ENCODE measurements at regions not wholly inside any gene's neighbourhood (a gene's known extent, or its start where the extent isn't known, plus 50 kb on each side); places are given as distances from the start of the nearest gene placed in this dataset.
A peak's percentile ranks its signal among the peaks of the same experiment; 100 is the strongest.

- H3K27ac ChIP-seq, result no peak overlapping the region
- no peak for DNase-seq (ENCODE audit: low read depth, low spot score)
These were observed 210.2 kb downstream of the TJP1 start for GRCh38 chr15:29612096-29612495.

DNA sequence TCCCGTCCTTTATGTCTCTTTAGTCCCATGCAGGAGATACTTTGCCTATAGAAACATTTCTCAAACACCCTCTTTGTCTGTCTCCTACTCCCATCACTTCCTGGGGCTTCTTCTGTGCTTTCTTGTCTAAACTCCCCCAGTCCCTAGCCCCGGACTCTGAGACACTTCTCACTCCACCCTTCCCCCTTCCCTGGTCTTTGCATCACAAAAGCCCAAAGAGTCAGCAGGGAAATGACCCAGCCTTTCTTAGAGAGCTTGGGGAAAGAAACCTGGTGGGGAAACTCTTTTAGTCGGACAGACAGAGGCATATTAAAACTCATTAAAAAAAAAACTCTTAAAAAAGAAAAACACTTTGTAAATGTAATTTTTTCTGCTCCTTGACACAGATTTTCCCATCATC is 211.2 kb downstream of the TJP1 start:
- DNase-seq (ENCODE audit: low read depth, low spot score), result no peak
- no peak overlapping the region for H3K27ac ChIP-seq

DNA sequence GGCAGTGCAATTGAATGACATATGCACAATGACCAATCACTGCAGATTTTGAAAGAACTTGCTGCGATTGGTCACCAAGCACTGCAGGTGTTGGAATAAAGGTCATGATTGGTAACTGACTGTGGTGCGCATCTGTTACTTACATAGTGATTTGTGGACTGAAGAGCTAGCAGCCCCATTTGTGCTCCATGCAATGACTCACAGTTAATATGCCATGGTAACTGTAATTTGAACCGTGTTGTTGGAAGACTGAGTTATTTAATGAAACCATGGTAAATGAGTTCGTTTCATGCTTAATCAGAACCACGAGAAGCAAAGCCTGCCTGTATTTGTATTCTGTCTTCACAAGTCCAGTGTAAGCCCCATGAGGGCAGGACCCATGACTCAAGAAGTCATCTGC is 220.5 kb downstream of the TJP1 start:
- DNase-seq (ENCODE audit: low read depth, low spot score), result no peak
- no peak overlapping the region for H3K27ac ChIP-seq

DNA sequence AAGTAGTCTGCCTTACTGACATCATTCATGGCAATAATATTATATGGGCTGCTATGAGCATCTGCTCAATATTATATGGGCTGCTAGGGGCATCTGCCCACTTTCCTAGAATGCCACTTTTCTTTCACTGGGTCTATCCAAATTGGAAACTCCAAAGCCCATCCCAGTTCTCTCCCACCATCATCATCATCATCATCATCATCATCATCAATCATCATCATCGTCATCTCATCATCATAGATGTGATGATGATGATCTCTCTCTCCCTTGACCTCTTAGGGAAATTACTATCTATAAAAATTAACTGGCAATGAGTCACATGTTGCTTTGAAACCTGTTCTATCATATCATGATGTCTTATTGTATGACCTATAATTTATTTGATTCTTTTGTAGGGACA is 222.0 kb downstream of the TJP1 start:
- no peak for DNase-seq (ENCODE audit: low read depth, low spot score)
- H3K27ac ChIP-seq, result no peak overlapping the region

- no peak for DNase-seq (ENCODE audit: low read depth, low spot score)
- no peak overlapping the region for H3K27ac ChIP-seq
These were observed 226.0 kb downstream of the TJP1 start for GRCh38 chr15:29596266-29596665.

DNA sequence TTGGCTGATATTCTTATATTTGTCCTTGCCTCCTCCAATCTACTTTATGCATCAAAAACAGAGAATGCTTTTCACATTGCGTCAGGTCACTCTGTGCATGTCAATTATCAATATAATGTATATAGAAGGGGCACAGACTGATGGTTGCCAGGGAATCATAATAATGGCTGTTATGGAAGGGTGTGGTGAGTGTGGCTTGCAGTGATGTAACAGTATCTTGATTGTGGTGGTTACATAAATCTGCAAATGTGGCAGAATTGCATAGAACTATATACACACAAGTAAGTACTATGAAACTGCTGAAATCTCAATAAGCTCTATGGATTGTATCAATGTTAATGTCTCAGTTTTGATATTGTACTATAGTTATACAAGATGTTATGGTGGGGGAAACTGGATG is 228.6 kb downstream of the TJP1 start:
- DNase-seq (ENCODE audit: low read depth, low spot score), result no peak
- no peak overlapping the region for H3K27ac ChIP-seq

GRCh38 chr15:29593111-29593510 is 229.2 kb downstream of the TJP1 start:
- no peak overlapping the region for H3K27ac ChIP-seq
- DNase-seq (ENCODE audit: low read depth, low spot score), result no peak

DNA sequence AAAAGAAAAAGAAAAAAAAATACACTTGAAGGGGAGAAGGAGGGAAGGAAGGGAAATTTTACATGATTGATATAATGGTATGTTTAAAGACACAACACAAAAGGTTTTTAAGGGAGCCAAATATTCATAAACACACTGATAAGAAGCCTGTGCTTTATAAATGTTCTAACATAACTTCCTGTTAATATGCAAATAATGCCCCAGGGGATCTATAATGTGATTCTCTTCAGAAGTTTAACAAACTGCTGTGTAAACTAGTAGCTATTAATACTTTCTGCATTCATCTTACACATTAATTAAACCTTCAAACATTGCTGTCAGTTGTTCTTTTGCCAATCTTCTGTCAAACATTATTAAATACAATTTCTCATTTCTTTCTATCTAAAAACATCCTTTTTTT is 231.6 kb downstream of the TJP1 start:
- DNase-seq (ENCODE audit: low read depth, low spot score), result no peak
- no peak overlapping the region for H3K27ac ChIP-seq

DNA sequence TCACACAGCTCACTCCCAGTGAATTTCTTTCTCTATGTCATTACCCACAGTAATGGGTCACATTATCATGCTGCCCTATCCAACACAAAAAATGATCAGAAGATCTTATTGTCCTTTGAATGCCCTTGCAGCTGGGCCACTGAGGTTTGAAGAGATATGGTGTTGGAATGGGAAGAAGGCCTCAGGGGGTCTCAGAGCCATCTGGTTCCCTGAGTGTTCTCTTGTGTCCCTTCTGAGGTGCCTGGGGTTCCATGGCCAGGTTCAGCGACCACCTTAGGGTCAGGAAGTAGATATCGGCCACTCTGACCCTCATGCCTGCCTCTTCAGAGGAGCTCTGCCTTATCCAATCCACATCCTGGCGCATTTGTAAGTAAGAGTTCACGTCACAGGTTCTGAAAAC is 232.3 kb downstream of the TJP1 start:
- DNase-seq (ENCODE audit: low read depth, low spot score), result no peak

GRCh38 chr15:29589416-29589815 is 232.9 kb downstream of the TJP1 start:
- H3K27ac ChIP-seq, result no peak overlapping the region
- no peak for DNase-seq (ENCODE audit: low read depth, low spot score)

More for the DNA sequence above, 232.3 kb downstream of the TJP1 start:
- no peak overlapping the region for H3K27ac ChIP-seq

GRCh38 chr15:29573197-29573838 is 248.9 kb downstream of the TJP1 start:
- no peak for DNase-seq (ENCODE audit: low read depth, low spot score)
- H3K27ac ChIP-seq, result no peak overlapping the region

DNA sequence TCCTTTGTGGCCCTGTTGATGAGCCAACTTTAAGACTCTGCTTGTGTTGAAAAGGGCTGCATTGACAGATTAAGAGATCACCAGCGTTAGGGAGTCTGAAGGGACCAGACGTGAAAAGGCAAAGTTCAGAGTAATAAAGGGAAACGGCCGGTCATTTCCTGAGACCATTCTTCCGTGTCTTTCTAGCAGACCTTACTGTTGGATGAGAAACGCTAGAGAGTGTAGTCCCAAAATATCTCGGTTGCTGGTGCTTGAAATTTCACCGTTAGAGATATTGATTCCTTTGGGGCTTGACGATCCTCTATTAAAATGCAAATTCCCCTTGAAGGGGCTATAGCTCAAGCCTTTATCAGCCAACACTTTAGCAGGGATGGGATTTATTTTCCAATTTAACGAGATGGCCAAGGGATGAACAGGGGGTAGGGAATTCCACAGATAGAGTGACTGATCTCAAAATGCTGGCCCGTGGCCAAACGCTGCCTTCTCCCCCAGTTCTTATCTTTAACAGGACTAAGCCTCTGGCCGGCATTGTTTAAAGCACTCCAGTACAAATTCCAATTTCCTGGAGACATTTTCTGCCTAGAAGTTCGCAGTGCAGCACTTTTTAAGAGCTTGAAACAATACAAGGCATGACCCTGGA is 250.4 kb downstream of the TJP1 start:
- DNase-seq (ENCODE audit: low read depth, low spot score), result no peak
- H3K27ac ChIP-seq, result no peak overlapping the region

DNA sequence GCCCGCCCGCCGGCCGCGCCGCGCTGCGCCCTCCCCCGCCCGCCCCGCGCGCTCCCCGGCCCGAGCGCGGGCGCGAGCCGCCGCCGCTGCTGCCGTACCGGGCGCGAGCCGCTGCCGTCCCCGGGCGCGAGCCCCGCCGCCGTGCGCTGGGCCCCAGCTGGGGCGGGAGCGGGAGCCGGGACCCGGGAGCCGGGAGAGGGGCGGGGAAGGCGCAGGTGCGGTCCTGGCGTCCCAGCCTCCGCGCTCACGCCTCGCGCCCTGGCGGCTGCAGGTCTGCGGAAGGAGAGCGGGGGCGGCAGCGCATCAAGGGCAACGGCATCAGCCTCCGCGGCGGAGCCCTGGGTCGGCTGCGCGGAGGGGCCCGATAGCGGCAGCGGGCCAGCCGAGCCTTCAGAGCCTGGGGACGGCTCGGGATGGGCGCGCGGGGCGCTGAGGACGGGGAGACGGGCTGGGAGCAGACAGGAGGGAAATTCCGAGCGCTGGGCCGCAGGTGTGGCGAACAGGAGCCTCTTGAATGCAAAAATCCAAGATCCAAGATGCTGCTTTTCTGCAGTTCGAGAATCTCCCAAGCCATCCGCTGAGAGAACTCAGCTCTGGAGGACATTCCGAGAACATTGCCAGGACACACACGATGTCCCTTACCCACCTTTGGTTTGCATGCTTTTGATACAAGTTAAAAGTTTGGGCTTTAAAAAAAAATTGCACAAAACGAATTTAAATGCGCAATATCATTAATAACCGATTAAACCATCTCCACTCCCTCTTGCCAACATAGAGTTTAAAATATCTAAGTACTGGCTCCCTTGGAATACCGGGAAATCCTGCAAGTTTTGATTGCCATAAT is 251.1 kb downstream of the TJP1 start:
- no peak overlapping the region for H3K27ac ChIP-seq
- no peak for DNase-seq (ENCODE audit: low read depth, low spot score)

DNA sequence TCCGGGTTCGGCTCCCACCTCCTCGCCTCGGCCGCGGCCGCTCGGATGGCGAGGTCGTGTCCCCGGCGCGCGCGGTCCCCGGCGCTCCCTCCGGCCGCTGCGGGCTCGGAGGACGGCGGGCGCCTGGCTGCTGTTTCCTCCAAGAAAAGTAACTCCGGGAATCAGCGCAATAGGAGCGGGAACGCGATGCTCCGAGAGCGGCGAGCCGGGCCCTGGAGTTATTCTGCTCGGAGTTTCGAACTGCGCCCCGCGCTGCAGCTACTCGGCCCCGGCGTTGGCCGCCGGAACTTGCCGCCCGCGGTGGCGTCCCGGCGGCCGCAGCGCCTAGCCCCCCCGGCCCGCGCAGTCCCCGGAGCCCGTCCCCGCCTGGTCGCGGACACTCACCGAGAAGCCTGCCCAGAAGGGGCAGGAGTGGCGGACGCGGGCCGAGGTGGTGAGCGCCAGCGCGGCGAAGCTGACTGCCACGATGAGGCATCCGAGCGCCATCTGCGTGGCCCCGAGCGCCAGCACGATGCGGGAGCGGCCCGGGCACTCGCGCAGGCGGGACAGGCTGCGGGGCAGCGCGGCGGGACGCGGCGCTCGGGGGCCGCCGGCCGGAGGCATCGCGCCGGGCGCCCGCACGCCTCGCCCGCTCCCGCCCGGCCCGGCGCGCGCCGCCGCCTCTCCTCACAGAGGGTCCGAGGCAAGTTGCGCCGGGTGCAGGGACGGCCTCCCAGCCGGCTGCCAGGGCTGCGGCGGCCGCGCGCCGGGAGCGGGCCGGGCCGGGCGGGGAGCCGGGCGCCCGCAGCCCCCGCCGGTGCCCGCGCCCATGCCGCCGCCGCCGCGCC is 251.9 kb downstream of the TJP1 start:
- H3K27ac ChIP-seq, result no peak overlapping the region
- DNase-seq (ENCODE audit: low read depth, low spot score), result no peak

- DNase-seq (ENCODE audit: low read depth, low spot score), result no peak
These were observed 252.7 kb downstream of the TJP1 start for GRCh38 chr15:29569533-29570092.

DNA sequence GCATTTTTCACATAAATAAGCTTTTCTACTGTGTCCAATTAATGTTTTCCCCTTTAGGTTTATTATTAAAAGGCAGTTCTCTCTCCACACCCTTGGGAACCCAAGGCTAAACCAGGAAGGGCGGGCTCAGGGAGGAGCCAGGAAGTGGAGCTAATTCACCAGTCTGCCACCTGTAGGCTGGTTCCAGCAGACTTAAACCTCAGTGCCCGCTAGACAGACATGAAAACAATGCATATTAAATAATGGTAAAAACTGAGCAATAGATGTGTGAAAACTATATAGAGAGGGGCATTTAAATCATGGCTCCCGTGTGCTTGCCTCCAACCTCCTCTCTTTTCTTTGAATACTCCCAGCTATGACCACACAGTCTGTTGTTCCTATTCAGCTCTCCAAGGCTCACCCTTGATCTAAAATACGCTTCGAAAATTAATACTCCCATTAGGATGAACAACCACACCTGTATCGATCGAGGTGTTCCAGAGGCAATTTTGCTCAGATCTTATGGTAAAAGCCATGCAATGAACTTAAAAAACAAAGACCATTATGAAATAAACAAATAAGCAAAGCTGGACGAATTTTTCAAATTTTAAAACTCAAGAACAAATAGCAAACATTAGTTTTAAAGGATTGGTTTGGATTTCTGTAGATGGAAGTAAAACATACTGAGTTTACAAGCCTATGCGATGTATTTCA is 253.3 kb downstream of the TJP1 start:
- DNase-seq (ENCODE audit: low read depth, low spot score), result peak; percentile 14
- H3K27ac ChIP-seq, result no peak overlapping the region

More at GRCh38 chr15:29569533-29570092, 252.7 kb downstream of the TJP1 start:
- H3K27ac ChIP-seq, result no peak overlapping the region

DNA sequence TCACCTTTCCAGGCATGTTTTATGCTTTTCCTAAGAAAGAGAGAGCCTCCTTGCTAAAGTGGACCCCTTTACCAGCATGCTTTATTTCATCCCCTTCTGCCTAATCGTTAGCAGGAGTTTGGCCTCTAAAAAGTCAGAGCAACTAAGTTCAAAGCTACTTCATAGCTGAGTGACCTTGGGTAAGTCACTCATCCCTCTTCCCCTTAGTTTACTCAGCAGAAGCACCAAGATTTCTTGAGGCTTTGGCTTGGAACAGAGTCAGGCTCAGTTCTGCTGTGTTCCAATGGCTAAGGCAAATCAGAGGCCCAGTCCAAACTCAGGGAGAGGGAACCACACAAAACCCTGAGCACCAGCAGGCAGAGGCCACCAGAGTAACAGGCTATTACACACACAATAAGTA is 254.9 kb downstream of the TJP1 start:
- DNase-seq (ENCODE audit: low read depth, low spot score), result no peak
- H3K27ac ChIP-seq, result no peak overlapping the region

DNA sequence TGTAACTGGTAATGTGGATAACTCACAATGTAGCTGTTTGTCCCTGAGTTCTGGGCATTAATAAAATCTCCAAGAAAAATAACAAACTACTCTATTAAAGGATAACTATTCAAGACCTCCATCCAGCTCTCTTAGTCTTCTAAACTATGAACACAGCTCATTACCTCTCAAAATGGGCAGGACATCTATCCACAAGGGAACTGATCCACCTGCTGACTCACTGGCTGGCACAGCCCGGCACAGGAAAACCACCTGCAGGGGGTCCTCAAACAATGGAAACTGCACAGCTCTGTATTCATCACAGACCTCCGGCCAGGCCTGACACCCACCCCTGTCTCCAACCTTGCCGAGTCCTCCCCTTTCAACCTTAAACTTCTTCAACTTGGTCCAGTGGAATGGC is 255.4 kb downstream of the TJP1 start:
- H3K27ac ChIP-seq, result no peak overlapping the region
- DNase-seq (ENCODE audit: low read depth, low spot score), result no peak

GRCh38 chr15:29563112-29563511 is 259.2 kb downstream of the TJP1 start:
- no peak overlapping the region for H3K27ac ChIP-seq

DNA sequence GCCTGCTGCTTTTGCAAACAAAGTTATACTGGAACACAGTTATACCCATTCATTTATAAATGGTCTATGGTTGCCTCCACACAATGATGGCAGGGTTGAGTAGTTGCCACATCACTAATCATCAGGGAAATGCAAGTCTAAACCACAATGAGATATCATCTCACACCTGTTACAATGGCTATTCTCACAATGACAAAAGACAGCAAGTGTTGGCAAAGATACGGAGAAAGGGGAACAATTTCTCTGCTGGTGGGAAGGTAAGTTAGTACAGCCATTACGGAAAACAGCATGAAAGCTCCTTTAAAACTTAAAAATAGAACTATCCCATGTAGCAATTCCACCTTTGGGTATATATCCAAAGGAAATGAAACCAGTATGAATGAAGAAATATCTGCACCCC is 261.4 kb downstream of the TJP1 start:
- no peak for DNase-seq (ENCODE audit: low read depth, low spot score)
- H3K27ac ChIP-seq, result no peak overlapping the region

More at GRCh38 chr15:29563112-29563511, 259.2 kb downstream of the TJP1 start:
- DNase-seq (ENCODE audit: low read depth, low spot score), result no peak
